GM20000 (cell line): ENCODE measurements at regions not wholly inside any gene's neighbourhood (a gene's known extent, or its start where the extent isn't known, plus 50 kb on each side); places are given as distances from the start of the nearest gene placed in this dataset.

Experiments
- DNase-seq: peaks from one replicate; pipeline ENCODE4 v3.0.0; 2012; ENCODE audit warnings: low spot score
- CTCF ChIP-seq: IDR thresholded peaks from 2 replicates; pipeline ENCODE4 v1.5.1; 2012; ENCODE audit warnings: mild to moderate bottlenecking, control low read depth; ENCODE audit errors: extremely low read depth, missing control alignments

DNA sequence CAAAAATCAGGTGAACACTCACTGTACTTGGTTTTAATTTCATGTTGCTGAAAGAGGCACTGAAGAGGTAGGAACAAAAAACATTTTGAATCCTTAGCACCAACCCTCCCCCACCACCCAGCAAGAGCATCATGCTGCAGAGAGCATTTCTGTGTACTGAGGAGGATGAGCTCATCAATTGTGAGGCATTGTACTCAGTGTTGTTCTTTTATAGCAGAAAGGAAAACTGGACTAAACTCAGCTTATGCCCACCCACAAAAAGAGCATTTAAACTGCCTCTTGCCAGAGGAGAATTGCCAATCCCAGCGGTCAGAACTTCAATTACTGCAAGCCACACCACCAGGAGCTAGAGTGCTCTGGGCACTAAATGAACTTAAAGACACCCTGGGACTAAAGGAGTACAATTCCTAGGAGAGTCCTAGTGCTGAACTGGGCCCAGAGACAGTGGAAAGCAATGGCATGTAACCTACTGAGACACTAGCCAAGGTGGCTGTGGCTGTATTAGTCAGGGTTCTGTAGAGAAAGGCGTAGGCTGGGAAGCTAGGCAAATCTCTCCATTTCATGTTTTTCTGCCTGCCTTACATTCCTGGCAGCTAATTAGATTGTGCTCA is 280.7 kb upstream of the KLHL4 start:
- TF ChIP-seq CTCF: no peak
- no peak for DNase-seq

- DNase-seq: no peak
- TF ChIP-seq CTCF: no peak
These were observed 252.1 kb upstream of the KLHL4 start for GRCh38 chrX:87265518-87265917.

DNA sequence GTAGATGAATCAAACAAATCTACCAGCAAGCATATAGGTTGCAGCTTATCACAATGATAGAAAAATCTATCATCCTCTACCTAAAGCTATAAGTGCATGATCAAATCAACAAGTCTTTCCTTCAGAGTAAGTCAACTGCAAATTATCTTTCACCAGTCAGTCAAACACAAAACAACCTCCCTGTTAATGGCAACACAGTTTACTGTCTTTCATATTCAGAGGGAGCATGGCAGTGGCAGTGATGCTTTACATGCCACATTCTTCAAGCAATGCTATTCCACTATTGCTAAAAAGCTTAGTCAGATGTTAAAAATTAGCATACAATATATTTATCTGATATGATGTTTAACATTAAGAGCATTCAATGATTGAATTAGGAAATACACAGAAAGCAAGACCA is 245.1 kb upstream of the KLHL4 start:
- no peak for TF ChIP-seq CTCF
- no peak for DNase-seq

DNA sequence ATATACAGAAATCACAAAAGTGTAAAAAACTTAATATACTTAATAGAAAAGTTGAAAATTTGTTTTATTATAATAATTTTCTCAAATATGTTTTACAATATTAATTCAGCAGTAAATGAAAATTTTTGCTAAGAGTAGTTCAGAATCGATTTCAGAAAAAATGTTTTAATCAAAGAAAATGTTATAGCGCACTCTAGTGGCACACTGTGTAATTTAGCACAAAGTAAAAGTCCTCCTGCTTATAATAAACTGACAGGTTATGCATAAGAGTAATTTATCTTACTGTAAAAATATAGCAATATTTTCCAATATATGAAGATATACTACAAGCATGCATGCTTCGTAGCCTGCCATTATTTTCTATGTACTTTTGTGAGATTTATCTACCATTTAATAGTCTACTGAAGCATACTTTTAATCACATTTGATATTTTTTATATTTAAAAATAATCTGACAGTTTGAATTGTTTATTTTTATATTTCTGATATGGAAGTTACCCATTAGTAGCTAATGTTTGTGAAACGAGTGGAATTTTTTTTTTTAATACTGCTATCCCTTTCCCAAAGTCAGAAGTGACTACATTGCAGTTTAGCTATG is 217.9 kb upstream of the KLHL4 start:
- no peak for TF ChIP-seq CTCF
- DNase-seq: peak; percentile 0

DNA sequence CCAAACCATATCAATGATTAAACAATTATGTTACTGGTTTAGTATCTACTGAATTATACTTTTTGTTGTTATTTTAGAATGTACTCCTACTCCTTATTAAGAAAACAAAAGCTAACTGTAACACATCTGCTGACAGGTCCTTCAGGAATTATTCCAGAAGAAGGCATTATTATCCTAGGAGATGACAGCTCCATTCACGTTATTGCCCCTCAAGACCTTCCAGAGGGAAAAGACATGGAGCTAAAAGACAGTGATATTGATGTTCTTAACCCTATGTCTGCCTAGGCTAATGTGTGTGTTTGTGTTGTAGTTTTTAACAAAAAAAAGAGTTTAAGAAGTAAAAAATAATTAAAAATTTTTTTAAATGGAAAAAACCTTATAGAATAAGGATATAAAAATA is 206.8 kb upstream of the KLHL4 start:
- no peak for DNase-seq
- TF ChIP-seq CTCF: no peak

DNA sequence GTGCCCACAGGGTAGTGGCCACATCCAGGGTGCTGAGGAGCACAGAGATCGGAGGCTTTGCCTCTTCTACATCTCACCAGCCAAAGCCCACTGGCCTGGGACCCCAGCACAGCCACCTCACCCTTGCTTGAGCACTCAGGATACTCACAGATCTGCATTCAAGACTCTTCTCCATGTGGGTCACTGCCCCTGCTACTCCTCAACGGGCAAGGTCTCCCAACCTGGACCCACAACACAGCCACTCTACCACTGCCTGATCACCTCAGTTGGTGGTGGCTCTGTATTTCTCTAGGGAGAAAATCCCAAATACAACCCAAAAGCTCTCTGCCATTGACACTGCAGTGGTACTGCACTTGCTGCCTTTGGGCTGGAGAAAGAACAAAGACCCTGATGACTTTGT is 190.3 kb upstream of the KLHL4 start:
- DNase-seq: no peak
- no peak for TF ChIP-seq CTCF

DNA sequence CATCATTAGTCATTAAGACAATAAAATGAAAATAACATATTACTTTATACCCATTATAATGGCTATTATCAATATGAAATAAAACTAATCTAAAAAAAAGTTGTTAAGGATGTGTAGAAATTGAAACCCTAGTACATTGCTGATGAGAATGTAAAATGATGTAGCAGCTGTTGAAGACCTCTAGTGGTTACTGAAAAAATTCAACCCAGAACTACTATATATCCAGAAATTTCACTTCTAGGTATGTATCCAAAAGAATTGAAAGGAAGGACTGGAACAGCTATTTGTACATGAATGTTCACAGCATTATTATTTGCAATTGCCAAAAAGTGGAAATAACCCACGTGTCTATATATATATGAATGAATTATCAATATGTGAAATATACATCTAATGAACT is 180.3 kb upstream of the KLHL4 start:
- no peak for TF ChIP-seq CTCF
- no peak for DNase-seq
